T-cell (primary cell): ENCODE measurements at regions not wholly inside any gene's neighbourhood (a gene's known extent, or its start where the extent isn't known, plus 50 kb on each side); places are given as distances from the start of the nearest gene placed in this dataset.
"Not testable (repeated sequence)": the region's sequence is repeated elsewhere in the genome, so short reads cannot be mapped to it uniquely, and the experiment has no call there.

Experiments used
- ATAC-seq, 4 experiments: fragments of 200-7000 bp in 3 of 4; fragments of 150-1000 bp in 1 of 4; cut with Tn5 transposase; replicated peaks in 1 of 4; 1 replicate in 3 of 4; 2 replicates in 1 of 4; pipeline ENCODE4 v1.10.0; 2021; ENCODE audit warnings: moderate library complexity in 3 of 4, mild to moderate bottlenecking in 2 of 4, moderate number of reproducible peaks in 1 of 4
- CTCF ChIA-PET, 2 donors: fragments of 300-600 bp; sonication (Branson Sonifier 250); formaldehyde crosslinking; loops; one replicate each; lab custom pipeline; 2022; ENCODE audit warnings: antibody characterized with exemption in 2 of 2; lab: Charles Lee
- POLR2A ChIA-PET, 2 donors: fragments of 300-600 bp; sonication (Branson Sonifier 250); formaldehyde crosslinking; loops; one replicate each; lab custom pipeline; 2022; ENCODE audit warnings: antibody characterized with exemption in 2 of 2; lab: Charles Lee
- DNase-seq, 35 experiments: peaks; one replicate each; pipeline versions ENCODE4 v3.0.0 to v3.0.0-alpha.2; 2013 to 2023
- H3K27ac ChIP-seq: one replicate; pipeline ENCODE4 v1.5.1; 2013; ENCODE audit warnings: low read length
- H3K27me3 ChIP-seq, 2 experiments: replicated peaks in 1 of 2; 1 replicate in 1 of 2; 2 replicates in 1 of 2; pipeline versions ENCODE4 v1.6.1 to v1.7.0; 2013; ENCODE audit warnings: low read length in 1 of 2, mixed read lengths in 1 of 2; ENCODE audit not compliant: control insufficient read depth in 2 of 2, insufficient read depth in 2 of 2; ENCODE audit errors: extremely low read depth in 1 of 2
- H3K36me3 ChIP-seq, 2 donors: 1 replicate in 1 of 2; 2 replicates in 1 of 2; pipeline versions ENCODE4 v1.6.1 to v1.7.0; 2013; ENCODE audit warnings: low read length in 1 of 2; ENCODE audit not compliant: control insufficient read depth in 2 of 2, insufficient read depth in 1 of 2; ENCODE audit errors: extremely low read depth in 1 of 2
- H3K4me1 ChIP-seq, 2 experiments: 1 replicate in 1 of 2; 2 replicates in 1 of 2; pipeline versions ENCODE4 v1.6.1 to v1.7.0; 2013; ENCODE audit warnings: low read length in 2 of 2, mixed read lengths in 1 of 2; ENCODE audit not compliant: insufficient read depth in 2 of 2, control insufficient read depth in 1 of 2; ENCODE audit errors: extremely low read depth in 1 of 2
- H3K4me3 ChIP-seq, 2 donors: 1 replicate in 1 of 2; 2 replicates in 1 of 2; pipeline versions ENCODE4 v1.5.1 to v1.7.0; 2013; ENCODE audit warnings: mild to moderate bottlenecking in 2 of 2, low read length in 1 of 2, moderate library complexity in 1 of 2; ENCODE audit not compliant: control insufficient read depth in 1 of 2; ENCODE audit errors: extremely low read depth in 1 of 2
- H3K9me3 ChIP-seq: 2 replicates; pipeline ENCODE4 v1.7.0; 2013
- H3K27ac Mint-ChIP-seq, 2 donors: one replicate each; pipeline ENCODE4 v1.8.0; 2020 to 2021; ENCODE audit warnings: mild to moderate bottlenecking in 2 of 2, mixed read lengths in 2 of 2
- H3K27me3 Mint-ChIP-seq, 2 donors: one replicate each; pipeline ENCODE4 v1.8.0; 2021 to 2022; ENCODE audit warnings: mixed read lengths in 2 of 2
- H3K36me3 Mint-ChIP-seq: one replicate; pipeline ENCODE4 v1.8.0; 2021; ENCODE audit warnings: mixed read lengths
- H3K4me1 Mint-ChIP-seq, 3 donors: one replicate each; pipeline ENCODE4 v1.8.0; 2020 to 2022; ENCODE audit warnings: mixed read lengths in 3 of 3, mild to moderate bottlenecking in 1 of 3
- H3K4me3 Mint-ChIP-seq, 3 donors: one replicate each; pipeline ENCODE4 v1.8.0; 2020 to 2022; ENCODE audit warnings: mild to moderate bottlenecking in 3 of 3, mixed read lengths in 3 of 3, moderate library complexity in 3 of 3
- H3K9me3 Mint-ChIP-seq, 3 donors: one replicate each; pipeline ENCODE4 v1.8.0; 2020 to 2022; ENCODE audit warnings: mixed read lengths in 3 of 3
- WGBS: methylation state at CpG from one replicate; pipeline ENCODE4 v1.1.5; 2013; ENCODE audit warnings: missing lambda C conversion rate; ENCODE audit not compliant: insufficient coverage; 5-methylcytosine and 5-hydroxymethylcytosine counted together

DNA sequence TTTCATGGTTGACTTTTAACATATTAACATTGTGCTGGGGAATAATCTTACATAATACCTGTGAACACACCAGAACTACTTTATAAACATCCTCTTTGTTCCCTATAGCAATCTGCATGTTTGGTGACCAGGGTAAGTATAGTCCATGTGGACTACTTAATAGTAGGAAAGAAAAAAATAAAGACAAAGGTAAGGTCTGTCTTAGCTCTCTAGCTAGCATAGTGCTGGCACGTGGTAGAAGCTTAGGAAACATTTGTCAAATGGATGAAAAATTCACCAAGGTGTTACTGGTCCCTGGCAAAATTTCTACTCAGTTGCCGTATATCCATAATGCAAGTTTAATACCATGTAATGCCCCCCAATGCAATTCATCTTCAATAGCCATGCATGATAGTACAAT is 78.6 kb upstream of the ABCA1 start:
- DNase-seq (no peak), ATAC-seq (no peak)
- Mint-ChIP-seq H3K36me3 (no peaks in the 10 kb centered on the region), H3K27ac (no peak overlapping the region), H3K4me3 (no peak overlapping the region), H3K27me3 (no peaks in the 10 kb centered on the region), H3K9me3 (no peaks in the 10 kb centered on the region), H3K4me1 (peaks cover 0 to 5% (median 0%) of the 10 kb centered on the region in 3 donors)
- Histone ChIP-seq H3K27me3 (no peaks in the 10 kb centered on the region), H3K36me3 (no peaks in the 10 kb centered on the region), H3K4me1 (no peaks in the 10 kb centered on the region), H3K9me3 (no peaks in the 10 kb centered on the region), H3K27ac (no peak overlapping the region), H3K4me3 (no peak overlapping the region)
- POLR2A ChIA-PET, result no interaction called here
- WGBS, result 38% methylated on average over 1 of the region's 2 CpGs
- CTCF ChIA-PET, result no interaction called here

DNA sequence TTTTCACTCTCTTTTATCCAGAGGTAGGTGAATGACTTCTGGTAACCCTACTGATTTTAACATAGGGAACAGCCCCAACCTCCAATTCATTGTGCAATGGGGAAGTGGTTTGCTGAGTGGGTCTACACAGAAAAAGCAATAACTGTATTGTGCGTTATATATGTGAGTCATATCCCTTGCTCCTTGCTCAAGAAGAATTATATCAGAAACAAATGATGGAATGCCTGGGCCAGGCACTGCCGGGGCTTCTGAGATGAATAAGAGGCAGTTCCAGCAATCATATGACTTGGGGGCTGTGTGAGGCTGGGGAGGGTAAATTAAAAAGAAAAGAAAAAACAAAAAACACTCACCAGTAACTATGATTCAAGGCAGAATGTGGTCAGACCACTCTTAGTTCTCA is 79.2 kb upstream of the ABCA1 start:
- H3K36me3 Mint-ChIP-seq, result no peaks in the 10 kb centered on the region
- H3K27ac ChIP-seq, result no peak overlapping the region
- H3K4me1 ChIP-seq, result no peaks in the 10 kb centered on the region
- H3K27me3 Mint-ChIP-seq, result no peaks in the 10 kb centered on the region
- no peaks in the 10 kb centered on the region for H3K9me3 ChIP-seq
- no peak overlapping the region for H3K27ac Mint-ChIP-seq
- no CpG with 5 or more reads among the region's 2 CpGs for WGBS
- H3K4me3 Mint-ChIP-seq, result no peak overlapping the region
- ChIA-PET CTCF (no interaction called here), POLR2A (no interaction called here)
- no peaks in the 10 kb centered on the region for H3K27me3 ChIP-seq
- H3K36me3 ChIP-seq, result no peaks in the 10 kb centered on the region
- H3K4me3 ChIP-seq, result no peak overlapping the region
- DNase-seq, result peak in 1 of 35 experiments; percentile 15
- H3K9me3 Mint-ChIP-seq, result no peaks in the 10 kb centered on the region
- H3K4me1 Mint-ChIP-seq, result peaks cover 0 to 5% (median 0%) of the 10 kb centered on the region in 3 donors
- ATAC-seq, result no peak

- H3K27me3 Mint-ChIP-seq, H3K4me1 ChIP-seq, H3K4me1 Mint-ChIP-seq, H3K27me3 ChIP-seq, ATAC-seq, H3K36me3 ChIP-seq, H3K9me3 Mint-ChIP-seq, H3K27ac Mint-ChIP-seq, CTCF ChIA-PET, H3K36me3 Mint-ChIP-seq, H3K4me3 Mint-ChIP-seq, DNase-seq, H3K9me3 ChIP-seq, H3K27ac ChIP-seq, H3K4me3 ChIP-seq, POLR2A ChIA-PET: not testable (repeated sequence)
- no CpG with 5 or more reads among the region's 3 CpGs for WGBS
Observed at GRCh38 chr9:105010089-105010488, 82.1 kb upstream of the ABCA1 start.

DNA sequence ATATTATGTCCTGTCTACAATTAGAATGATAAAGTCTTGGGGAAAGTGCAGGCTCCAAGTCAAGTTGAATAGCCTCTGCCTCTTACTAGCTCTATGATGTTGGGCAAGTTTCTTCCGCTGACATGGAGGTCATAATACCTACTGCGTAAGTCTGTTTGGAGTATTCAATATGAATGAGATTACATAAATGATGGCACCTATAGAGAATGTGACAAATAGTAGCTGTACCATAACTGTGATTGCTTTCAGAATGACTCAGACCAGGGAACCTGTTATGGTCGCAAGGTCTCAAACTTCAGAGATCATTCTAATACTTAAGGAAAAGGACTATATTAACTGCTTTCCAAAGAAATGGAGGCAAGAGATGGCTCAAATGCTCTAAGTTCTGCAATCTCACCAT is 94.0 kb upstream of the ABCA1 start:
- CTCF ChIA-PET, result interaction anchor here in 1 of 2 donors (0.7 kb wide), 1 partner anchor 98 kb away, joined by 3 read pairs; no protein-coding TSS in a partner anchor
- Histone ChIP-seq H3K27me3 (no peaks in the 10 kb centered on the region), H3K4me1 (no peaks in the 10 kb centered on the region), H3K4me3 (no peak overlapping the region), H3K36me3 (no peaks in the 10 kb centered on the region), H3K27ac (no peak overlapping the region), H3K9me3 (no peaks in the 10 kb centered on the region)
- H3K4me1 Mint-ChIP-seq, result no peaks in the 10 kb centered on the region
- H3K27me3 Mint-ChIP-seq, result peaks cover 3 to 7% of the 10 kb centered on the region in 2 donors
- POLR2A ChIA-PET, result no interaction called here
- no peak overlapping the region for H3K4me3 Mint-ChIP-seq
- H3K36me3 Mint-ChIP-seq, result no peaks in the 10 kb centered on the region
- WGBS, result 100% methylated on average over 2 of the region's 3 CpGs
- ATAC-seq (no peak), DNase-seq (no peak)
- H3K27ac Mint-ChIP-seq, result no peak overlapping the region
- H3K9me3 Mint-ChIP-seq, result no peaks in the 10 kb centered on the region

GRCh38 chr9:105022545-105022944 is 94.6 kb upstream of the ABCA1 start:
- H3K36me3 ChIP-seq, H3K27ac ChIP-seq, H3K27ac Mint-ChIP-seq, DNase-seq, H3K4me3 Mint-ChIP-seq, H3K4me1 ChIP-seq, H3K4me3 ChIP-seq, H3K9me3 Mint-ChIP-seq, ATAC-seq, H3K27me3 ChIP-seq, H3K36me3 Mint-ChIP-seq, H3K4me1 Mint-ChIP-seq, H3K9me3 ChIP-seq, POLR2A ChIA-PET, H3K27me3 Mint-ChIP-seq: not testable (repeated sequence)
- CTCF ChIA-PET, result interaction anchor here in 1 of 2 donors (0.7 kb wide), 1 partner anchor 99 kb away, joined by 3 read pairs; no protein-coding TSS in a partner anchor
- 100% methylated on average over 1 of the region's 5 CpGs for WGBS

- ChIA-PET CTCF (no interaction called here), POLR2A (no interaction called here)
- Histone ChIP-seq H3K36me3 (no peaks in the 10 kb centered on the region), H3K27ac (no peak overlapping the region), H3K4me3 (no peak overlapping the region), H3K9me3 (no peaks in the 10 kb centered on the region), H3K27me3 (no peaks in the 10 kb centered on the region), H3K4me1 (no peaks in the 10 kb centered on the region)
- Mint-ChIP-seq H3K27ac (no peak overlapping the region), H3K27me3 (peaks cover 3 to 7% of the 10 kb centered on the region in 2 donors), H3K36me3 (no peaks in the 10 kb centered on the region), H3K9me3 (no peaks in the 10 kb centered on the region), H3K4me3 (no peak overlapping the region), H3K4me1 (no peaks in the 10 kb centered on the region)
- no peak for DNase-seq
- no CpG with 5 or more reads among the region's 1 CpG for WGBS
- ATAC-seq, result no peak
Observed at GRCh38 chr9:105023788-105024187, 95.8 kb upstream of the ABCA1 start.

- Histone ChIP-seq H3K9me3 (no peaks in the 10 kb centered on the region), H3K4me1 (no peaks in the 10 kb centered on the region), H3K27ac (no peak overlapping the region), H3K27me3 (no peaks in the 10 kb centered on the region), H3K36me3 (no peaks in the 10 kb centered on the region), H3K4me3 (no peak overlapping the region)
- Mint-ChIP-seq H3K4me3 (no peak overlapping the region), H3K27me3 (peaks cover 3 to 7% of the 10 kb centered on the region in 2 donors), H3K36me3 (no peaks in the 10 kb centered on the region), H3K9me3 (no peaks in the 10 kb centered on the region), H3K27ac (no peak overlapping the region), H3K4me1 (no peaks in the 10 kb centered on the region)
- CTCF ChIA-PET, result no interaction called here
- DNase-seq (no peak), ATAC-seq (no peak)
- POLR2A ChIA-PET, result interaction anchor here in 1 of 2 donors (0.7 kb wide), 1 partner anchor 113 kb away, joined by 3 read pairs; no protein-coding TSS in a partner anchor
- 76% methylated on average over 5 of the region's 7 CpGs for WGBS
Observed at GRCh38 chr9:105024529-105024928, 96.6 kb upstream of the ABCA1 start.
